ENCODE measurements at regions not wholly inside any gene's neighbourhood (a gene's known extent, or its start where the extent isn't known, plus 50 kb on each side); places are given as distances from the start of the nearest gene placed in this dataset.

GRCh38 chr4:134585972-134586371 lies 384.4 kb upstream of the PABPC4L start:
- no peak for ATAC-seq
- ChIA-PET CTCF (no interaction called here), POLR2A (no interaction called here)
- no peak for DNase-seq
- no peak overlapping the region for H3K4me3 Mint-ChIP-seq
- H3K9me3 Mint-ChIP-seq (ENCODE audit: insufficient read depth), result peaks cover 6% of the 10 kb centered on the region
- no peak overlapping the region for H3K27ac Mint-ChIP-seq
- H3K36me3 Mint-ChIP-seq (ENCODE audit: low read depth), result no peaks in the 10 kb centered on the region
- no peaks in the 10 kb centered on the region for H3K4me1 Mint-ChIP-seq (ENCODE audit: low read depth)
- no peaks in the 10 kb centered on the region for H3K27me3 Mint-ChIP-seq (ENCODE audit: low read depth)

GRCh38 chr4:134567461-134567860 lies 365.9 kb upstream of the PABPC4L start:
- DNase-seq (no peak), ATAC-seq (no peak)
- no peaks in the 10 kb centered on the region for H3K36me3 Mint-ChIP-seq (ENCODE audit: low read depth)
- no peaks in the 10 kb centered on the region for H3K4me1 Mint-ChIP-seq (ENCODE audit: low read depth)
- ChIA-PET CTCF (no interaction called here), POLR2A (no interaction called here)
- H3K27ac Mint-ChIP-seq, result no peak overlapping the region
- no peaks in the 10 kb centered on the region for H3K27me3 Mint-ChIP-seq (ENCODE audit: low read depth)
- no peak overlapping the region for H3K4me3 Mint-ChIP-seq
- no peaks in the 10 kb centered on the region for H3K9me3 Mint-ChIP-seq (ENCODE audit: insufficient read depth)

GRCh38 chr4:134560728-134561127 lies 359.1 kb upstream of the PABPC4L start:
- ATAC-seq (no peak), DNase-seq (no peak)
- ChIA-PET POLR2A (no interaction called here), CTCF (no interaction called here)
- H3K4me3 Mint-ChIP-seq, result no peak overlapping the region
- no peak overlapping the region for H3K27ac Mint-ChIP-seq
- H3K9me3 Mint-ChIP-seq (ENCODE audit: insufficient read depth), result no peaks in the 10 kb centered on the region
- no peaks in the 10 kb centered on the region for H3K27me3 Mint-ChIP-seq (ENCODE audit: low read depth)
- no peaks in the 10 kb centered on the region for H3K36me3 Mint-ChIP-seq (ENCODE audit: low read depth)
- no peaks in the 10 kb centered on the region for H3K4me1 Mint-ChIP-seq (ENCODE audit: low read depth)

- ChIA-PET CTCF (no interaction called here), POLR2A (no interaction called here)
- Mint-ChIP-seq H3K4me1 (ENCODE audit: low read depth) (no peaks in the 10 kb centered on the region), H3K36me3 (ENCODE audit: low read depth) (no peaks in the 10 kb centered on the region), H3K4me3 (no peak overlapping the region), H3K27me3 (ENCODE audit: low read depth) (no peaks in the 10 kb centered on the region), H3K9me3 (ENCODE audit: insufficient read depth) (peaks cover 7% of the 10 kb centered on the region), H3K27ac (no peak overlapping the region)
- DNase-seq (no peak), ATAC-seq (no peak)
Observed at GRCh38 chr4:134552063-134552462, 350.5 kb upstream of the PABPC4L start.

- Mint-ChIP-seq H3K9me3 (ENCODE audit: insufficient read depth) (peaks cover 10% of the 10 kb centered on the region), H3K27ac (no peak overlapping the region), H3K4me3 (no peak overlapping the region), H3K4me1 (ENCODE audit: low read depth) (no peaks in the 10 kb centered on the region), H3K27me3 (ENCODE audit: low read depth) (no peaks in the 10 kb centered on the region), H3K36me3 (ENCODE audit: low read depth) (no peaks in the 10 kb centered on the region)
- POLR2A ChIA-PET, result no interaction called here
- no peak for ATAC-seq
- CTCF ChIA-PET, result no interaction called here
- no peak for DNase-seq
Observed at GRCh38 chr4:134551348-134551747, 349.8 kb upstream of the PABPC4L start.

- no peaks in the 10 kb centered on the region for H3K27me3 Mint-ChIP-seq (ENCODE audit: low read depth)
- ATAC-seq, result no peak
- H3K9me3 Mint-ChIP-seq (ENCODE audit: insufficient read depth), result peaks cover 13% of the 10 kb centered on the region
- no peaks in the 10 kb centered on the region for H3K36me3 Mint-ChIP-seq (ENCODE audit: low read depth)
- H3K4me1 Mint-ChIP-seq (ENCODE audit: low read depth), result no peaks in the 10 kb centered on the region
- no peak overlapping the region for H3K27ac Mint-ChIP-seq
- POLR2A ChIA-PET, result no interaction called here
- DNase-seq, result no peak
- CTCF ChIA-PET, result no interaction called here
- H3K4me3 Mint-ChIP-seq, result no peak overlapping the region
Observed at GRCh38 chr4:134548052-134548628, 346.6 kb upstream of the PABPC4L start.

- ChIA-PET POLR2A (no interaction called here), CTCF (no interaction called here)
- DNase-seq (no peak), ATAC-seq (no peak)
- Mint-ChIP-seq H3K27ac (no peak overlapping the region), H3K4me1 (ENCODE audit: low read depth) (no peaks in the 10 kb centered on the region), H3K4me3 (no peak overlapping the region), H3K27me3 (ENCODE audit: low read depth) (no peaks in the 10 kb centered on the region), H3K9me3 (ENCODE audit: insufficient read depth) (peaks cover 13% of the 10 kb centered on the region), H3K36me3 (ENCODE audit: low read depth) (no peaks in the 10 kb centered on the region)
Observed at GRCh38 chr4:134546279-134546678, 344.7 kb upstream of the PABPC4L start.

- Mint-ChIP-seq H3K27me3 (ENCODE audit: low read depth) (no peaks in the 10 kb centered on the region), H3K4me1 (ENCODE audit: low read depth) (no peaks in the 10 kb centered on the region), H3K36me3 (ENCODE audit: low read depth) (no peaks in the 10 kb centered on the region), H3K4me3 (no peak overlapping the region), H3K27ac (no peak overlapping the region), H3K9me3 (ENCODE audit: insufficient read depth) (peaks cover 13% of the 10 kb centered on the region)
- DNase-seq, result no peak
- ChIA-PET POLR2A (no interaction called here), CTCF (no interaction called here)
- ATAC-seq, result no peak
Observed at GRCh38 chr4:134544303-134544770, 342.7 kb upstream of the PABPC4L start.

GRCh38 chr4:134540588-134540987 lies 339.0 kb upstream of the PABPC4L start:
- ATAC-seq (no peak), DNase-seq (no peak)
- POLR2A ChIA-PET, result no interaction called here
- H3K4me3 Mint-ChIP-seq, result no peak overlapping the region
- H3K4me1 Mint-ChIP-seq (ENCODE audit: low read depth), result no peaks in the 10 kb centered on the region
- CTCF ChIA-PET, result no interaction called here
- no peak overlapping the region for H3K27ac Mint-ChIP-seq
- no peaks in the 10 kb centered on the region for H3K36me3 Mint-ChIP-seq (ENCODE audit: low read depth)
- no peaks in the 10 kb centered on the region for H3K27me3 Mint-ChIP-seq (ENCODE audit: low read depth)
- H3K9me3 Mint-ChIP-seq (ENCODE audit: insufficient read depth), result no peaks in the 10 kb centered on the region

- DNase-seq (no peak), ATAC-seq (no peak)
- ChIA-PET POLR2A (no interaction called here), CTCF (no interaction called here)
- Mint-ChIP-seq H3K27ac (no peak overlapping the region), H3K4me3 (no peak overlapping the region), H3K4me1 (ENCODE audit: low read depth) (no peaks in the 10 kb centered on the region), H3K27me3 (ENCODE audit: low read depth) (no peaks in the 10 kb centered on the region), H3K36me3 (ENCODE audit: low read depth) (no peaks in the 10 kb centered on the region), H3K9me3 (ENCODE audit: insufficient read depth) (no peaks in the 10 kb centered on the region)
Observed at GRCh38 chr4:134539729-134540231, 338.2 kb upstream of the PABPC4L start.

GRCh38 chr4:134537701-134538100 lies 336.1 kb upstream of the PABPC4L start:
- POLR2A ChIA-PET, result no interaction called here
- no peaks in the 10 kb centered on the region for H3K4me1 Mint-ChIP-seq (ENCODE audit: low read depth)
- DNase-seq (no peak), ATAC-seq (no peak)
- no peak overlapping the region for H3K4me3 Mint-ChIP-seq
- CTCF ChIA-PET, result no interaction called here
- H3K9me3 Mint-ChIP-seq (ENCODE audit: insufficient read depth), result no peaks in the 10 kb centered on the region
- no peak overlapping the region for H3K27ac Mint-ChIP-seq
- no peaks in the 10 kb centered on the region for H3K27me3 Mint-ChIP-seq (ENCODE audit: low read depth)
- no peaks in the 10 kb centered on the region for H3K36me3 Mint-ChIP-seq (ENCODE audit: low read depth)

- DNase-seq, result no peak
- ATAC-seq, result no peak
- ChIA-PET CTCF (no interaction called here), POLR2A (no interaction called here)
- Mint-ChIP-seq H3K27ac (no peak overlapping the region), H3K9me3 (ENCODE audit: insufficient read depth) (peaks cover 3% of the 10 kb centered on the region), H3K4me1 (ENCODE audit: low read depth) (no peaks in the 10 kb centered on the region), H3K4me3 (no peak overlapping the region), H3K36me3 (ENCODE audit: low read depth) (no peaks in the 10 kb centered on the region), H3K27me3 (ENCODE audit: low read depth) (no peaks in the 10 kb centered on the region)
Observed at GRCh38 chr4:134533068-134533467, 331.5 kb upstream of the PABPC4L start.

- H3K9me3 Mint-ChIP-seq (ENCODE audit: insufficient read depth), result peaks cover 3% of the 10 kb centered on the region
- CTCF ChIA-PET, result no interaction called here
- POLR2A ChIA-PET, result no interaction called here
- ATAC-seq (no peak), DNase-seq (no peak)
- no peaks in the 10 kb centered on the region for H3K27me3 Mint-ChIP-seq (ENCODE audit: low read depth)
- no peaks in the 10 kb centered on the region for H3K4me1 Mint-ChIP-seq (ENCODE audit: low read depth)
- no peak overlapping the region for H3K4me3 Mint-ChIP-seq
- no peaks in the 10 kb centered on the region for H3K36me3 Mint-ChIP-seq (ENCODE audit: low read depth)
- no peak overlapping the region for H3K27ac Mint-ChIP-seq
Observed at GRCh38 chr4:134531013-134531412, 329.4 kb upstream of the PABPC4L start.
